Neuronal stem cell (in vitro differentiated cells): ENCODE measurements at regions not wholly inside any gene's neighbourhood (a gene's known extent, or its start where the extent isn't known, plus 50 kb on each side); places are given as distances from the start of the nearest gene placed in this dataset.

Experiments used
- DNase-seq: peaks from one replicate; pipeline ENCODE4 v3.0.0-alpha.2; 2013; ENCODE audit warnings: low spot score
- H2AFZ ChIP-seq: one replicate; pipeline ENCODE4 v1.6.1; 2013; ENCODE audit warnings: mild to moderate bottlenecking, low read length, inconsistent platforms
- H2AK5ac ChIP-seq: 2 replicates; pipeline ENCODE4 v1.6.1; 2013; ENCODE audit warnings: low read depth, mild to moderate bottlenecking, inconsistent platforms, low read length, moderate library complexity, mixed read lengths
- H2BK120ac ChIP-seq: 2 replicates; pipeline ENCODE4 v1.6.1; 2013; ENCODE audit warnings: low read depth, mild to moderate bottlenecking, inconsistent platforms, low read length, moderate library complexity, mixed read lengths
- H2BK12ac ChIP-seq: one replicate; pipeline ENCODE4 v1.6.1; 2013; ENCODE audit warnings: low read length, inconsistent platforms
- H2BK15ac ChIP-seq: 2 replicates; pipeline ENCODE4 v1.6.1; 2013; ENCODE audit warnings: mild to moderate bottlenecking, low read length, inconsistent platforms, mixed read lengths
- H2BK5ac ChIP-seq: one replicate; pipeline ENCODE4 v1.6.1; 2013; ENCODE audit warnings: inconsistent platforms, mild to moderate bottlenecking, low read length, moderate library complexity
- H3K14ac ChIP-seq: one replicate; pipeline ENCODE4 v1.6.1; 2013; ENCODE audit warnings: low read length, inconsistent platforms
- H3K18ac ChIP-seq: 2 replicates; pipeline ENCODE4 v1.6.1; 2013; ENCODE audit warnings: low read length, inconsistent platforms
- H3K23ac ChIP-seq: 2 replicates; pipeline ENCODE4 v1.6.1; 2013; ENCODE audit warnings: low read depth, mild to moderate bottlenecking, mixed read lengths, low read length, inconsistent platforms; ENCODE audit not compliant: poor library complexity
- H3K27ac ChIP-seq: replicated peaks from 3 replicates; pipeline ENCODE4 v1.5.1; 2013; ENCODE audit warnings: low read length, inconsistent platforms
- H3K27me3 ChIP-seq, 3 experiments: 2 replicates each; pipeline ENCODE4 v1.6.1; 2013; ENCODE audit warnings: low read length in 3 of 3, mild to moderate bottlenecking in 2 of 3, inconsistent platforms in 1 of 3, low read depth in 1 of 3, mixed read lengths in 1 of 3, moderate library complexity in 1 of 3; ENCODE audit not compliant: control insufficient read depth in 3 of 3, insufficient read depth in 3 of 3
- H3K36me3 ChIP-seq, 2 donors: replicated peaks in 1 of 2; 2 replicates each; pipeline ENCODE4 v1.6.1; 2013; ENCODE audit warnings: low read length in 2 of 2; ENCODE audit not compliant: control insufficient read depth in 2 of 2, insufficient read depth in 2 of 2
- H3K4ac ChIP-seq: 2 replicates; pipeline ENCODE4 v1.6.1; 2013; ENCODE audit warnings: inconsistent platforms, mild to moderate bottlenecking, low read length, moderate library complexity
- H3K4me1 ChIP-seq, 2 donors: 1 replicate in 1 of 2; 2 replicates in 1 of 2; pipeline ENCODE4 v1.6.1; 2013; ENCODE audit warnings: low read length in 2 of 2, low read depth in 1 of 2; ENCODE audit not compliant: control insufficient read depth in 2 of 2, insufficient read depth in 1 of 2
- H3K4me2 ChIP-seq: one replicate; pipeline ENCODE4 v1.6.1; 2013; ENCODE audit warnings: mild to moderate bottlenecking, low read length, inconsistent platforms; ENCODE audit not compliant: insufficient read depth, poor library complexity, severe bottlenecking
- H3K4me3 ChIP-seq, 2 donors: 2 replicates each; pipeline ENCODE4 v1.5.1; 2013; ENCODE audit warnings: low read length in 2 of 2, mild to moderate bottlenecking in 2 of 2, inconsistent platforms in 1 of 2, moderate library complexity in 1 of 2
- H3K79me1 ChIP-seq: one replicate; pipeline ENCODE4 v1.6.1; 2013; ENCODE audit warnings: low read depth, mild to moderate bottlenecking, inconsistent platforms, low read length, moderate library complexity
- H3K9ac ChIP-seq: one replicate; pipeline ENCODE4 v1.6.1; 2013; ENCODE audit warnings: mild to moderate bottlenecking, low read depth, low read length, inconsistent platforms; ENCODE audit not compliant: poor library complexity
- H3K9me3 ChIP-seq, 2 donors: replicated peaks in 1 of 2; 2 replicates each; pipeline versions ENCODE3 to v1.6.1; 2013; ENCODE audit warnings: low read length in 2 of 2, mild to moderate bottlenecking in 2 of 2, inconsistent platforms in 1 of 2, low read depth in 1 of 2, mixed read lengths in 1 of 2, moderate library complexity in 1 of 2; ENCODE audit not compliant: control insufficient read depth in 2 of 2, insufficient read depth in 1 of 2
- H4K8ac ChIP-seq: one replicate; pipeline ENCODE4 v1.6.1; 2013; ENCODE audit warnings: low read depth, mild to moderate bottlenecking, inconsistent platforms, low read length, moderate library complexity
- H4K91ac ChIP-seq: one replicate; pipeline ENCODE4 v1.6.1; 2013; ENCODE audit warnings: low read length, low read depth, mild to moderate bottlenecking, inconsistent platforms; ENCODE audit not compliant: poor library complexity
- WGBS, 2 donors: extraction: QIAGEN DNeasy Blood & Tissue Kit; methylation state at CpG; one replicate each; pipeline ENCODE4 v1.1.7; 2013; ENCODE audit warnings: missing lambda C conversion rate in 2 of 2, mixed read lengths in 1 of 2; ENCODE audit not compliant: insufficient read length in 2 of 2, insufficient replicate concordance in 1 of 2; ENCODE audit errors: extremely low coverage in 2 of 2; 5-methylcytosine and 5-hydroxymethylcytosine counted together

GRCh38 chr16:58906981-58907715 lies 173.0 kb upstream of the GOT2 start:
- Histone ChIP-seq H2BK5ac (no peak overlapping the region), H3K23ac (no peak overlapping the region), H3K4ac (no peak overlapping the region), H3K4me3 (no peak overlapping the region), H2BK120ac (no peak overlapping the region), H3K4me1 (no peaks in the 10 kb centered on the region), H2BK12ac (no peak overlapping the region), H3K79me1 (no peaks in the 10 kb centered on the region), H2AFZ (no peak overlapping the region), H3K27ac (no peak overlapping the region), H3K14ac (no peak overlapping the region), H4K91ac (no peak overlapping the region), H2AK5ac (no peak overlapping the region), H2BK15ac (no peak overlapping the region), H3K4me2 (no peak overlapping the region), H3K9ac (no peak overlapping the region), H4K8ac (no peak overlapping the region), H3K36me3 (no peaks in the 10 kb centered on the region), H3K18ac (no peak overlapping the region), H3K9me3 (no peaks in the 10 kb centered on the region), H3K27me3 (no peaks in the 10 kb centered on the region)
- DNase-seq = no peak
- WGBS, 2 donors = no CpG with 5 or more reads among the region's 8 CpGs

- no peak overlapping the region for H3K4ac ChIP-seq
- peaks cover 0 to 3% (median 0%) of the 10 kb centered on the region in 3 experiments for H3K27me3 ChIP-seq
- H2AK5ac ChIP-seq = no peak overlapping the region
- no peak overlapping the region for H4K91ac ChIP-seq
- no peak overlapping the region for H2BK5ac ChIP-seq
- H2AFZ ChIP-seq = no peak overlapping the region
- no peak for DNase-seq
- no peak overlapping the region for H4K8ac ChIP-seq
- H3K23ac ChIP-seq = no peak overlapping the region
- H3K4me3 ChIP-seq = no peak overlapping the region
- H2BK120ac ChIP-seq = no peak overlapping the region
- no peaks in the 10 kb centered on the region for H3K79me1 ChIP-seq
- no peaks in the 10 kb centered on the region for H3K9me3 ChIP-seq
- H3K9ac ChIP-seq = no peak overlapping the region
- no peaks in the 10 kb centered on the region for H3K4me1 ChIP-seq
- H3K27ac ChIP-seq = no peak overlapping the region
- H3K36me3 ChIP-seq = no peaks in the 10 kb centered on the region
- H3K14ac ChIP-seq = no peak overlapping the region
- no peak overlapping the region for H3K4me2 ChIP-seq
- no peak overlapping the region for H2BK12ac ChIP-seq
- no CpG with 5 or more reads among the region's 4 CpGs for WGBS, 2 donors
- no peak overlapping the region for H3K18ac ChIP-seq
- H2BK15ac ChIP-seq = no peak overlapping the region
Observed at GRCh38 chr16:58904291-58904690, 170.2 kb upstream of the GOT2 start.

GRCh38 chr16:58889516-58889915 lies 155.4 kb upstream of the GOT2 start:
- no peak overlapping the region for H3K4me3 ChIP-seq
- H3K23ac ChIP-seq = no peak overlapping the region
- no peaks in the 10 kb centered on the region for H3K4me1 ChIP-seq
- no peak overlapping the region for H2BK15ac ChIP-seq
- H3K9ac ChIP-seq = no peak overlapping the region
- no peak overlapping the region for H3K4ac ChIP-seq
- H4K91ac ChIP-seq = no peak overlapping the region
- H2BK5ac ChIP-seq = no peak overlapping the region
- H3K18ac ChIP-seq = no peak overlapping the region
- no peak overlapping the region for H2BK120ac ChIP-seq
- H3K79me1 ChIP-seq = peaks cover 3% of the 10 kb centered on the region
- H3K36me3 ChIP-seq = no peaks in the 10 kb centered on the region
- H2BK12ac ChIP-seq = no peak overlapping the region
- peaks cover 0 to 3% of the 10 kb centered on the region in 2 donors for H3K9me3 ChIP-seq
- H2AK5ac ChIP-seq = no peak overlapping the region
- WGBS, 2 donors = no CpG with 5 or more reads among the region's 1 CpG
- no peak overlapping the region for H4K8ac ChIP-seq
- peaks cover 0 to 2% (median 1%) of the 10 kb centered on the region in 3 experiments for H3K27me3 ChIP-seq
- no peak overlapping the region for H3K27ac ChIP-seq
- DNase-seq = no peak
- no peak overlapping the region for H2AFZ ChIP-seq
- H3K4me2 ChIP-seq = no peak overlapping the region
- H3K14ac ChIP-seq = no peak overlapping the region

DNA sequence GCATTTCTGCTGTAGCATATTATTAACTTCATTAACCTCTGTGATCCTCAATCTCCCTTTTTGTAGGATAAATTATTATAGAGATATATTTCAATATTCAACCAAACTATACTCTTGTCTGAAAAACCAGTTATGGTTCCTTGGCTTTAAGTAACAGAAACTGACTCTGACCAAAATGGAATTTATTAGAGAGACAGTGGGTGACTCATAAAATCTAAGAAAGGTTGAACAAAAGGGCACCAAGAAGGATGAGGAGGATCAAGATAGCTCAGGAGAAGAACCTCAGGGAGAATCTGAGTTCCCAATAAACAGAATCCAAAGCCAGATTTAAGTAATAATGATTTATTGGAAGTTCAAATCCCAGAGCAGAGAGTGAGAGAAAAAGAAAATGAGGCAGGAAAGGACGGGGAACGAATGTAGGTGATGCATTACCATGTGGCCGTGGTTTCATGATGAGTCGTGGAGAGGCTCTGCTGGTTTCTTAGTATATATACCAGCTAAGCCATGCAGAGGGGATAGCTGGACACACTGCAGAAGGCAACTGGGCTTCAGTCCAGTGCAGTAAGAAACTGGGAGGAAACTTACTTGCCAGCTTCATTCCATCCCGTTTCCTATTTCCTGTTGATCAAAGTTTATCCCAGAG lies 151.5 kb upstream of the GOT2 start:
- H3K4ac ChIP-seq = no peak overlapping the region
- no peak overlapping the region for H4K91ac ChIP-seq
- no peak overlapping the region for H3K14ac ChIP-seq
- no peak overlapping the region for H2BK12ac ChIP-seq
- no peak overlapping the region for H3K18ac ChIP-seq
- no peak overlapping the region for H2AFZ ChIP-seq
- no peak overlapping the region for H2BK5ac ChIP-seq
- H3K4me1 ChIP-seq = no peaks in the 10 kb centered on the region
- no CpG with 5 or more reads among the region's 5 CpGs for WGBS, 2 donors
- no peak overlapping the region for H3K4me2 ChIP-seq
- H3K27me3 ChIP-seq = peaks cover 0 to 2% (median 0%) of the 10 kb centered on the region in 3 experiments
- no peak overlapping the region for H3K23ac ChIP-seq
- H4K8ac ChIP-seq = no peak overlapping the region
- no peak overlapping the region for H2BK120ac ChIP-seq
- no peak overlapping the region for H3K27ac ChIP-seq
- H3K9me3 ChIP-seq = no peaks in the 10 kb centered on the region
- no peak overlapping the region for H2BK15ac ChIP-seq
- H2AK5ac ChIP-seq = no peak overlapping the region
- H3K79me1 ChIP-seq = no peaks in the 10 kb centered on the region
- no peak overlapping the region for H3K9ac ChIP-seq
- no peak for DNase-seq
- no peaks in the 10 kb centered on the region for H3K36me3 ChIP-seq
- no peak overlapping the region for H3K4me3 ChIP-seq
